Hematopoietic multipotent progenitor cell treated with erythropoietin and hydrocortisone succinate and interleukin-3 and kit ligand, for 6 days (in vitro differentiated cells): ENCODE measurements at regions not wholly inside any gene's neighbourhood (a gene's known extent, or its start where the extent isn't known, plus 50 kb on each side); places are given as distances from the start of the nearest gene placed in this dataset.
"Not testable (repeated sequence)": the region's sequence is repeated elsewhere in the genome, so short reads cannot be mapped to it uniquely, and the experiment has no call there.

Source experiments
- DNase-seq: peaks from one replicate; pipeline ENCODE4 v3.0.0-alpha.2; 2015

DNA sequence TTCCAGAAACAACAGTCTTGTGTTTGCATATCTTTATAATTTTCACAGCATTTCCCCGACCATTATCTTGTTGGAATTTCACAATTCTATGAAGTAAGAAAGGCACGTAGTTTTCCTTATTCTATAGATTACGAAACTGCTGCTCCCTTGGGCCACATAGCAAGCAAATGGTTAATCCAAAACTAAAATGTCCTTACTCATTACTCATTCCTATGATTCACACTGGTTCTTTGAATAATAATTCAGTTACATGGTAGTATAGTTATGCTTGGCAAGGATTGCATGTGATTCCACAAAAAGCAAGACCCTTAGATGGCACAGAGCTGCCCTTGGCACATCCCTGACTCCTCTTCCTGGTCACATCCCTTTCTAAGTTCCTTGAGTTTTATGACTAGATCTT is 51.2 kb downstream of the OR13H1 start:
- no peak for DNase-seq

DNA sequence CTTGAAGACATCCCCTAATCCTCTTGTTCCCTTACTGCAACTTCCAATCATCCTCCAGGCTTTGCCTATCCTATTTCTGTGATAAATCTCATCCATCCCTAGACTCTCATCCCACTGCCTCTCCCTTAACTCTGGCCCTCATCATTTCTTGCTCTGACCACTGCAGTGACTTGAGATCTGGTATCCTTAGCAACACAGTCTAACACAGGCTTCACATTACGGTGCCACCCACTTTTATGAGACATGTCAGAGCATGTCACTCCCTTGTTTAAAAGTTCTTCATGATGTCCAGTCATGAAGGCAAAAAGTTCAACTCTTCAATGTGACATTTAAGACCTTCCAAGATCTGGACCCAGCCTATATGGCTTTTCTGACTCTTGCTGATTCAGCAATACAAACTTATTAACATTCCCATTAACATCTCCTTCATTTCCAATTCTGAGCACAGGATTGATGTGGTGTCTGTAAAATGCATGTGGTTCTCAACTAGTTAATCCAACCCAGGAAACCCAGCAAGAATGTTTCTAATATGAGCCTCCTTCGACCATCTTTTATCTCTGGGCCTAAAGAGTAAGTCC is 64.0 kb downstream of the OR13H1 start:
- no peak for DNase-seq

DNA sequence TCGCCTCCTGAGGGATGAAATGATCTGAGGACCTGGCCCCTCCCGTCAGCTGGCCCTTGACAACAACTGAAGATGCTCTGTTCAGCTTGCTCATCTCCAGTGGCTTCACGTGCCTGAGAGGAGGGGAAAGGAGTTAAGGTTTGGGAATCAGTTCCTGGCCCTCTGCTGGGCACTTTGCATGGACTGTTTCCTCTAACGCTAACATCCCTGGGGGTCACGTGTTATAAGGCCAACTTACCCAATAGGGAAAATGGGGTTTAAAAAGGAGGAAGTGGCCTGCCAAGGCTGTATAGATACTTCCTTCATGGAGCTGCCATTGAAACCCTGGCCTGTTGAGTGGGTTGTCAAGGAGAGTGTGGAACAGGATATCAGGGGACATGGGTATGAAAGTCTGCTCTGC is 65.6 kb downstream of the OR13H1 start:
- DNase-seq: no peak

GRCh38 chrX:131613260-131613659 is 69.4 kb downstream of the OR13H1 start:
- DNase-seq: no peak

DNA sequence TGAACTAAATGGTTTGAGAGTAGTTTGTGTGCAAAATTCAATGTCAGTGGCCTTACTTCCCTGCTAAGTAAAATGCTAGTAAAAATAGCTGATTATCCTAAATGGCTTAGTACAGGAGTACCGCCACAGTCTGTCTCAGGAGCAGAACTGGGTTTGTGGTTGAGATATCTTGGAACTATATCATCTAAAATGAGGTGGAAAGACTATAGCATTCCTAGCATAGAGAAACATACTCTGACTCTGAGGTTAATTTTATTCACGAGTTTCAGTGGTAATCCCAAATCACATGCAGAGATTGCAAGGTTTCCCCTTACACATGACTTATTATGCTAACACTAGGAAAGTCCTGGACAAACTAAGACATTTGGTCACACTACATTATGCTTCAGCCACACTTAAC is 70.4 kb downstream of the OR13H1 start:
- DNase-seq: no peak

GRCh38 chrX:131617182-131617581 is 73.3 kb downstream of the OR13H1 start:
- no peak for DNase-seq

DNA sequence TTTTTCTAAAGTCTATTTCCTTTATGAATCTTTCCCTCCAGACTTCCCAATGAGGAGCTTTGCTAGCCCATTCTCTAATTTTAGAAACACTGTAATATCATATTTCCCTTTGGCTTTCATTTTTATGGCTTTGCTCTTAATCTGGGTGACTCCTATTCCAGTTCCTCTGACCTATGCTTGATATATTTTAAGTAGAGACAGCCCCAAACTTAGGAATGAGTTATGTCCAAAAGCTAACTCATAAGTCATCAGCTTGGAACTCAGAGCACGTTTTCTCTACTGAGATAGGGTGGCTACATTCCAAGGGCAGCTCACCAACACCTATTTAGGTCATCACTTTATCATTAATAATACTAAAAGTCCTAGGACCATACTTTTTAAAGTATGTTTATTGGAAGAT is 77.8 kb downstream of the OR13H1 start:
- no peak for DNase-seq

- no peak for DNase-seq
These were observed 82.9 kb downstream of the OR13H1 start for GRCh38 chrX:131626681-131627296.

DNA sequence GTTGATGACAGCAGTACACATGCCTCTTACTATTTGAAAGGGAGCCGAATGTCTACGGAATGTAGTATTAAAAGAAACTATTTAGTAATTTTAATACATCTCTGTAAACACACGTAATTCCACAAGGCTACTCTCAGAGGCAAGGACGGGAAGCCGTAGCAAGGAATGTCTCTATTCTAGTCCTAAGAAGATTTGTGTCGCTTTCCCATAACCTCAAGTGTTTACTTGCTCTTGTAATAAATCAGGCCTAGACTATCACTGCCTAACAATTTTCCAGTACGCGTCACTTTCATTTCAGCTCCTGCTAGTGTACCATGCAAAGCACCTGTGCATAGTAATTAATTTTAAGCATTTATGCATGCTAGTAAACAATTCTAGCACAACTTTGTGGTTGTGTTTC is 86.7 kb downstream of the OR13H1 start:
- DNase-seq: no peak

DNA sequence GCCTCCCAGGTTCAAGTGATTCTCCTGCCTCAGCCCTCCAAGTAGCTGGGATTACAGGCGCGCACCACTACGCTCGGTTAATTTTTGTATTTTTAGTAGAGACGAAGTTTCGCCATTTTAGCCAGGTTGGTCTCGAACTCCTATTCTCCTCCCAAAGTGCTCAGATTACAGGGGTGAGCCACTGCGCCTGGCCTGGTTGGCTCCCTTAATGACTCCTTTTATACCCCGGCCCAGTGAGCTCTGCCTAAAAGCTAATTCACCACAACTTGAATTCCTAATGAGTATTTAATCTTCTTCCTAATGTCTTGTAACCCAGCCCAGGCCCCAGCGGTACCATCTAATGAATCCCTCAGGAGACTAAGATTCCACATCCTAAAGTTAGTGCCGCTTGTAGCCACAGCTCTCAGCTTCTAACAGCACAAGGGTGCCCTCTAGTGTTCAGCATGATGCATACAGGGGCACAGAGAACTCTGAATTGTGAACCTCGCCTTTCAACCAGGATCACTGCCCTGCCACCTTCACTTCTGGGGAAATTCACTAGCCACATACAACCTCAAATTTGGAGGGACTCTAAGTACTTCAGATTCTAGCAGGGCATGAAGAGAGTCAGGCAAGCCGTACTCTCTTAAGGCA is 89.5 kb downstream of the OR13H1 start:
- peak; percentile 67 for DNase-seq

DNA sequence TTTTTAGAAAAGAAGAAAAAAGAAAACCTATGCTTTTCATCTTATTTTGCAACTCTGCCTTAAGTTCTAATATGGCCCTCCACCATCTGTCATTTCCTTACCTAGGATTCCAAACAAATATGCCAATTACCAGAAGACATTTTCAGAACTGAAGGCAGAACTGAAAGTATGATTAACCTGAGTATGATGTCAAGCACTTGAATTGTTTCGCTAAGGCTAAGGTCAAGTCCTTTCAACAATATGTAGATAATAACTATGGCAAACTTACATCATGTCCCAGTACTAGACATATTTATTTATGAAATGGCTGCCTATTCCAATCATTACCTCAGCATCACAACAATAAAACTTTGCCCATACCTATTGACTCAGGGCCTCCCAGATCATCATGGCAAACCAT is 91.0 kb downstream of the OR13H1 start:
- DNase-seq: no peak

DNA sequence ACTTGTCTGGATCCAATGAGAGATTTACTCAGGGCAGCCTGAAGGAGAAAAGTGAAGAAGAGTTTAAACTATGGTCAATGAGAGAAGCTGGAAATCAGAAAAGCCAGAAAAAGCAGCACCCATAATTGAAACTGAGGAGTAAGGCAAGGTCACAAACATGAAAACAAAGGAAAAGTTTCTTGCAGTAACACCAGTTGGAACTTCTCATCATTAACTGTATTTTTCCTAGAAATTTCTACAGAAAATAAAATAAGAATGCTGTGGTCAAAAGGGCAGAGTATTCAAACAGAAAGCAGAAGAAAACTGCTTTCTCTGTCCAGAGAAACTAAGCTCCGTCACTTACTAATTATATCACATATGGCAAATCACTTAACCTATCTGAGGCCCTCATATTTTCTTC is 102.2 kb downstream of the OR13H1 start:
- no peak for DNase-seq

DNA sequence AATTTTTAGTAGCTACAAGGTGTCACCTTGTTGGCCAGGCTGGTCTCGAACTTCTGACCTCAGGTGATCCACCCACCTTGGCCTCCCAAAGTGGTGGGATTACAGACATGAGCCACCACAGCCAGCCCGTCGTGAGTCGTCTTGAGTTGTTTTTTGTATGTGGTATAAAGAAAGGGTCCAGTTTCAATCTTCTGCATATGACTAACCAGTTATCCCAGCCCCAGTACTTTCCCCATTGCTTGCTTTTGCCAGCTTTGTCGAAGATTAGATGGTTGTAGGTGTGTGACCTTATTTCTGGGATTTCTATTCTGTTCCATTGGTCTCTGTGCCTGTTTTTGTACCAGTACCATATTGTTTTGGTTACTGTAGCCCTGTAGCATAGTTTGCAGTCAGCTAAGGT is 105.9 kb downstream of the OR13H1 start:
- DNase-seq: no peak

GRCh38 chrX:131650637-131651410 is 107.0 kb downstream of the OR13H1 start:
- DNase-seq: no peak

DNA sequence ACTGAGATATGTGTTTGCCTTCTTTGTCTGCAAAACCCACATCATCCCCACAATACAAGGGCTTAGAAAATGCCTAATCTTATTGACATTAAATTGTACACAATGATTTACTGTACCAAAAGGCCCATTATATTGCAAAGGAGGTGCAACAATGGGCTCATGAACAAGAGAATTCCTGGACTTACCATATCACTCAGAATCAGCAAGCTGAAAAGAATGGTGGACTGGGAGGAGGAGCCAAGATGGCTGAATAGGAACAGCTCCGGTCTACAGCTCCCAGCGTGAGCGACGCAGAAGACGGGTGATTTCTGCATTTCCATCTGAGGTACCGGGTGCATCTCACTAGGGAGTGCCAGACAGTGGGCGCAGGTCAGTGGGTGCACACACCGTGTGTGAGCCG is 119.9 kb downstream of the OR13H1 start:
- not testable (repeated sequence) for DNase-seq

DNA sequence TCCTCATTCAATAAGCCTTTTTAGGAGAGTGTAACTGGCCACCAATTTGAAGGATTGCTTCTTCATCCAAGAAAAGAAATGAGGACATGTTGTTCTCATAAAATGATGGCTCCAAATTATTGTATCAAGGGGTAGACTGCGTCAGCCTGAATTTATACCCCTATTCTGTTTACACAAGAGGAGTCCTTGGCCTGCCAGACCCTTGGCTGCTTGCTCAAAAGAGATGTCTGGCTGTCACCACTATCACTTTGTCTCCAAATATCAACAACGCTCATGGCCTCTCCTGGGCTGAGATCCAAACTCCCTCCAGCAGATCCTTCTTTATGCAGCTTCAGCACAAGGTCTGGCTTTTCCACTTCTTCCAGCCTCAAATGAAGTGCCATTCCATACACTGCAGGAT is 127.9 kb downstream of the OR13H1 start:
- no peak for DNase-seq

GRCh38 chrX:131675596-131676194 is 131.8 kb downstream of the OR13H1 start:
- peak; percentile 39 for DNase-seq

- DNase-seq: peak; percentile 63
These were observed 134.1 kb downstream of the OR13H1 start for GRCh38 chrX:131677655-131678628.

- not testable (repeated sequence) for DNase-seq
These were observed 138.9 kb downstream of the OR13H1 start for GRCh38 chrX:131682735-131683134.

GRCh38 chrX:131693359-131693758 is 149.5 kb downstream of the OR13H1 start:
- DNase-seq: no peak

GRCh38 chrX:131696989-131697388 is 153.1 kb downstream of the OR13H1 start:
- not testable (repeated sequence) for DNase-seq

DNA sequence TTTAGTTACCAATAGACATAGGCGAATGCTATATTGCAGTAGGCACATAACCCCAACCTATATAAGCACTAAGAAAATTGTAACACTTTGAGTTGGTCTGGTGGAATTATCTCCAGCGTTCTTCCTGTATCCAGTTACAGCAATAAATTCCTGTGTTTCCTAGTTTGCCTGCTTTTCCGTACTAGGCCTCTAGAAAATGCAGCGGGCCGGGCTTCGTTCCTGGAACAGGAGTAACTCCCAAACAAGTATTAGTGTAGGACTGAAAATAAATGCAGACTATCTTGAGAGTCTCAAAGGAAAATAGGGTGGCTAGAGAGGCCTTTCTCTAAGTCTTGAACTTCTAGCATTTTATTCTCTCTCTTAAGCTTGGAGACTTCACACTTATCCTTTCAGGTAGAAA is 159.8 kb downstream of the OR13H1 start:
- DNase-seq: no peak
